Stomach (tissue), 8 donors: ENCODE measurements at regions not wholly inside any gene's neighbourhood (a gene's known extent, or its start where the extent isn't known, plus 50 kb on each side); places are given as distances from the start of the nearest gene placed in this dataset.

Experiments used
- DNase-seq, 2 donors: peaks; one replicate each; pipeline versions ENCODE4 v3.0.0 to v3.0.0-alpha.2; 2013 to 2019
- H3K27ac ChIP-seq, 5 donors: fragments of 200-600 bp in 4 of 5; sonication (generic) in 4 of 5; one replicate each; pipeline ENCODE4 v1.5.1; 2013 to 2019; ENCODE audit warnings: mild to moderate bottlenecking in 1 of 5, moderate library complexity in 1 of 5
- H3K27me3 ChIP-seq, 3 donors: fragments of 200-600 bp; sonication (generic); one replicate each; pipeline ENCODE4 v1.5.1; 2017 to 2019; ENCODE audit warnings: mixed run types in 1 of 3
- H3K36me3 ChIP-seq, 4 donors: fragments of 200-600 bp; sonication (generic); 1 replicate in 3 of 4; 2 replicates in 1 of 4; pipeline ENCODE4 v1.5.1; 2016 to 2019
- H3K4me1 ChIP-seq, 4 donors: fragments of 200-600 bp; sonication (generic); one replicate each; pipeline ENCODE4 v1.5.1; 2016 to 2019
- H3K4me3 ChIP-seq, 4 donors: fragments of 200-600 bp; sonication (generic) in 3 of 4; one replicate each; pipeline ENCODE4 v1.5.1; 2016 to 2019; ENCODE audit warnings: mild to moderate bottlenecking in 1 of 4
- H3K9me3 ChIP-seq, 4 donors: fragments of 200-600 bp; sonication (generic); one replicate each; pipeline ENCODE4 v1.5.1; 2016 to 2019
- CTCF ChIP-seq, 7 experiments: fragments of 450-650 bp in 4 of 7; fragments of 200-600 bp in 3 of 7; sonication (generic) in 3 of 7; IDR thresholded peaks; one replicate each; pipeline ENCODE4 v1.5.1; 2016 to 2019; ENCODE audit warnings: antibody characterized with exemption in 7 of 7, control low read depth in 2 of 7, mild to moderate bottlenecking in 1 of 7
- EP300 ChIP-seq: sonication (generic); formaldehyde crosslinking; IDR thresholded peaks from one replicate; pipeline ENCODE4 v1.6.1; 2017; ENCODE audit warnings: antibody characterized with exemption
- POLR2A ChIP-seq, 4 donors: fragments of 450-650 bp; IDR thresholded peaks; one replicate each; pipeline ENCODE4 v1.6.1; 2016; ENCODE audit warnings: antibody characterized with exemption in 4 of 4, control low read depth in 2 of 4, mild to moderate bottlenecking in 1 of 4, moderate library complexity in 1 of 4
- POLR2AphosphoS5 ChIP-seq, 3 donors: sonication (generic); formaldehyde crosslinking; IDR thresholded peaks; one replicate each; pipeline ENCODE4 v1.6.1; 2016; ENCODE audit warnings: antibody characterized with exemption in 3 of 3
- WGBS, 5 donors: extraction: QIAGEN DNeasy Blood & Tissue Kit in 3 of 5; methylation state at CpG; one replicate each; pipeline versions ENCODE4 v1.1.5 to v1.1.7; 2013 to 2018; 5-methylcytosine and 5-hydroxymethylcytosine counted together
- intact Hi-C: fragments of 100-400 bp; cut with DNase I; formaldehyde crosslinking; loops from one replicate; pipeline ENCODE4 v1.15.1; 2023; ENCODE audit warnings: low total_unique reads
- donor health status: healthy with polysubstance abuse.
- donor health status: Bipolar disorder and iron deficiency.
- donor health status: healthy.

- Histone ChIP-seq H3K9me3 (no peaks in the 10 kb centered on the region), H3K4me3 (no peak overlapping the region), H3K27me3 (no peaks in the 10 kb centered on the region), H3K27ac (no peak overlapping the region), H3K36me3 (no peaks in the 10 kb centered on the region), H3K4me1 (peaks cover 0 to 5% (median 0%) of the 10 kb centered on the region in 4 donors)
- WGBS, 5 donors: 77 to 93% (median 86%) methylated on average over 2 of the region's 2 CpGs
- intact Hi-C loops: loop anchor here (5.0 kb wide), 1 partner anchor 306 kb away; no protein-coding TSS in a partner anchor
- no peak for DNase-seq
- TF ChIP-seq CTCF (IDR thresholded peaks at IDR 0.05) (peak in 1 of 7 experiments; percentile 9), POLR2AphosphoS5 (IDR thresholded peaks at IDR 0.05) (no peak)
These were observed 132.7 kb downstream of the MTX3 start for GRCh38 chr5:79858410-79858723.

GRCh38 chr5:79857714-79858409 lies 133.2 kb downstream of the MTX3 start:
- Histone ChIP-seq H3K9me3 (no peaks in the 10 kb centered on the region), H3K27ac (no peak overlapping the region), H3K4me1 (peaks cover 0 to 5% (median 0%) of the 10 kb centered on the region in 4 donors), H3K27me3 (peaks cover 0 to 3% (median 0%) of the 10 kb centered on the region in 3 donors), H3K4me3 (no peak overlapping the region), H3K36me3 (no peaks in the 10 kb centered on the region)
- peak; percentile 81 to 88 for DNase-seq
- TF ChIP-seq POLR2AphosphoS5 (IDR thresholded peaks at IDR 0.05) (no peak), CTCF (IDR thresholded peaks at IDR 0.05) (peak in 5 of 7 experiments; percentile 87 to 95 (median 90))
- WGBS, 5 donors: 34 to 45% (median 44%) methylated on average over 9 of the region's 9 CpGs
- intact Hi-C loops: loop anchor here (5.0 kb wide), 1 partner anchor 306 kb away; no protein-coding TSS in a partner anchor

- H3K27me3 ChIP-seq: peaks cover 0 to 4% (median 0%) of the 10 kb centered on the region in 3 donors
- no peak overlapping the region for H3K4me3 ChIP-seq
- peaks cover 0 to 5% (median 0%) of the 10 kb centered on the region in 4 donors for H3K4me1 ChIP-seq
- TF ChIP-seq POLR2AphosphoS5 (IDR thresholded peaks at IDR 0.05) (no peak), CTCF (IDR thresholded peaks at IDR 0.05) (no peak), POLR2A (IDR thresholded peaks at IDR 0.05) (no peak), EP300 (no peak)
- intact Hi-C loops: loop anchor here (5.0 kb wide), 1 partner anchor 304 kb away; no protein-coding TSS in a partner anchor
- no peaks in the 10 kb centered on the region for H3K36me3 ChIP-seq
- no peaks in the 10 kb centered on the region for H3K9me3 ChIP-seq
- no peak overlapping the region for H3K27ac ChIP-seq
- WGBS, 5 donors: 74 to 86% (median 78%) methylated on average over 9 of the region's 9 CpGs
- no peak for DNase-seq
These were observed 134.5 kb downstream of the MTX3 start for GRCh38 chr5:79856456-79857055.

- intact Hi-C loops: no loop called here
- WGBS, 5 donors: 68 to 80% (median 73%) methylated on average over 8 of the region's 8 CpGs
These were observed 137.2 kb downstream of the MTX3 start for GRCh38 chr5:79853676-79854418.

More at GRCh38 chr5:79853676-79854418, 137.2 kb downstream of the MTX3 start:
- Histone ChIP-seq H3K36me3 (no peaks in the 10 kb centered on the region), H3K4me3 (no peak overlapping the region), H3K27ac (no peak overlapping the region), H3K4me1 (peaks cover 0 to 5% (median 0%) of the 10 kb centered on the region in 4 donors), H3K9me3 (no peaks in the 10 kb centered on the region), H3K27me3 (peaks cover 0 to 4% (median 0%) of the 10 kb centered on the region in 3 donors)
- TF ChIP-seq CTCF (IDR thresholded peaks at IDR 0.05) (no peak), POLR2AphosphoS5 (IDR thresholded peaks at IDR 0.05) (no peak), EP300 (no peak)
- no peak for DNase-seq
